GM20431 (cell line): ENCODE measurements at regions not wholly inside any gene's neighbourhood (a gene's known extent, or its start where the extent isn't known, plus 50 kb on each side); places are given as distances from the start of the nearest gene placed in this dataset.
"Not testable (repeated sequence)": the region's sequence is repeated elsewhere in the genome, so short reads cannot be mapped to it uniquely, and the experiment has no call there.

Experiments
- in situ Hi-C: fragments of 300-500 bp; cut with MseI, MboI; formaldehyde crosslinking; loops from one replicate; pipeline ENCODE4 v1.15.0; 2020; ENCODE audit warnings: low sequenced_read_pairs; ENCODE audit not compliant: unreplicated experiment

DNA sequence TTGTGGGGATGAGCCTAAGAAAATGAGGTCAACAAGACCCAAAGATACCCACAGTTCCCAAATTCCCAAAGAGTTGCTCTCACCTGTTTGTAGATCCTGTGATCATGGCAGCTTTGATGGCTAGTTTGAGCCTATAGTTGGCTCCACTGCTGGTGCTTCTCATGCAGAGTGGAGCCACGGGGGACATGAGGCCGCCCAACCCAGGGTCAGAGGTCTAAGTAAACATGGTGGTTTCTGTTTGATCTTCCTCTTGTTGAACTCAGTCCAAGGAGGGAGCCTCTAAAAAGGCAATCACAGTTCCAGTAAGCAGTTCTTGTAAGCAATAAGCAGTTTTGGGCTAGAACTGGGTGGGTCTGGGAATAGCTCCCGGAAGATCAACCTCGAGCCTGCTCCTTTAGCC lies 125.6 kb upstream of the DHRS4 start:
- in situ Hi-C loops, result no loop called here

DNA sequence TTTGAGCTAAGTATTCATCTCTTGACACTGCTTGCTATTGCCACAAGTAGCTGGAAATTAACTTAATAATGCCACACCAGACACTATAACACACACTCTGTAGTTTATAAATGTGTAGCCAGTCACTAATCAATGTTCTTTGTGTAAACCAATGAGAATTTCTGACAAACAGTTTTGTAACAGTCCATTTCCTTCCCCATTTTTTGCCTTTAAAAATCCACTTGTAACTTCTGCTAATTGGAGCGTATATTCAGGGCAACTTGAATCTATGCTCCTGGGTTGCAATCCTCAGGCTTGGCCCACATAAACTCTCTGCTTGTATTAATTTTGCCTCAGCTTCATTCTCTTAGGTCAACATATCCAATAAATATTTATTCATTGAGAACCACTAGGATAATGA lies 125.0 kb upstream of the DHRS4 start:
- in situ Hi-C loops, result no loop called here

DNA sequence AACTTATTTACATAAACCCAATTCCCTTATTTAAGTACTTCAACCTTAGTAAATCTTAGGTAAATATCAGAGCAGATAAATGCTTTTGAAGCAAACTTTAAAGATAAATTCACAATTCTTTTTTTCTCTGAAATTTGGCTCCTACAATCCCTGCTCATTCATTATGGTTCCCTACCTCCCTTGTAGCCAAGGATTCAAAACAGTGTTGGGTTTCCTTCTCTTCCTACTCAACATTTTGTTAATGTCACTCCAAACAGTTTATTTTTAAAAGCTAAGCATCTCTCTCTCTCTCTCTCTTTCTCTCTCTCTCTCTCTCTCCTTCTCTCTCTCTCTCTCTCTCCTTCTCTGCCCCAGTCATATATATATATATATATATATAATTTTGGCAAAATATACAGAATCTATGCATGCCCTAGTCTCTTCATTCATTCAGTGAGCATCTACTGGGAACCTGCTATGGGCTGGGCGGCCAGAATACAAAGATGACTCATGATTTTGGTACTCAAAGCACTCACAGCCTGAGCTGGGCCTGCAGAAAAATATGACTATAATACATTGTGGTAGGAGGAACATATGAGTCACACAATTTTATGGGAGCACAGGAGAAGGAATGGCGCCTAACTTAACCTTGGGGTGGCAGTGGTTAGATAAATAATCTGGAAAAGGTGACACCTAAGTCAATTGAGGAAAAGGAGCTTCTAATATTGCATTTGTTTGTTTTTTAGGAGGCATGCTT lies 123.7 kb upstream of the DHRS4 start:
- in situ Hi-C loops, result no loop called here

DNA sequence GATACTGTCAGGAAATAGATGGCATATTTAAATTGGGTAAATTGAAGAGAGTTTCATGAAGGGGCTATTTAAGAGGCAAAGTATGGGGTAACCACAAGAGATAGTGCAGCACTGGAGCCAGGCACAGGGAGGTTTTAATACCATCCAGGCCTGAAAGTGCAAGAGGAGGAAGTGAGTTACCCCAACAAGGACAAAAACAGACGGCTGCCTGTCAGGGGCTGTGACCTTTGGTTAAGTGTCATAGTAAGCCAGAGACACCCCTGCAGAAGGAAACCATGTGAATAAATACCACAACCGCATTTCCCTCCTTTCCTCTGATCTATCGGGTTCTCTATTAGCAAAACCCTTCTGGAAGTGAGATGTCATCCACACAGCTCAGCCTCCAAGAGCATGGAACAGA lies 122.0 kb upstream of the DHRS4 start:
- in situ Hi-C loops, result no loop called here

DNA sequence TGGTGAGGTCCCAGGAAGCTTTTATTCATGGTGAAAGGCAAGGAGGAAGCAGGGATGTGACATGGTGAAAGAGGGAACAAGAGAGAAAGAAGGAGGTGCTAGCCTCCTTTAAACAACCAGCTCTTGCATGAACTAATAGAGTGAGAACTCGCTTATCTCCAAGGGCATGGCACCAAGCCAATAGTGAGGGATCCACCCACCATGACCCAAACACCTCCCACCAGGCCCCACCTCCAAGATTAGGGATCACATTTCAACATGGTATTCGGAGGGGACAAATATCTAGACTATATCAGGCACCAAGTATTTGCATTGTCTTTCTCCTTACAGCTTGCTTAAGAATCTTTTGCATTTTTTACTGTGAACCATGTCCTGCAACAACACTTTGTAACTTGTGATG lies 91.9 kb upstream of the DHRS4 start:
- in situ Hi-C loops, result no loop called here

DNA sequence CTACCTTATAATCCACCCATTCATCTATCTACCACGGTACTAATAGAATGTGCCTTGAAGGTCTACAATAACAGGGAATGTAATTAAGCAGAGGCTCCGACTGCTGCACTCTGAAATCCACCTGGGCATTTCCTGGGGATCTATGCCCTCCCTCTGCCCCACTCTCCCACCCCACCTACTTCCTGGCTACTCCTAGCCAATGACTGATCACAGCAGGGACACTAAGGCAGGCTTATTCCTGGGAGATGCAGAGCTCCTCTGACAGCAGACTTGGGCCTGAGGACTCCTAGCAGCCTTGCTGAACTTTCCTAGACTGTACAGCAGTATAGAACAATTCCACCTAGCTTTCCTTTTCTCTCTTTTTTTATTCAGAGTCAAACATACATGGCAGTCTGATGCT lies 91.1 kb upstream of the DHRS4 start:
- in situ Hi-C loops, result no loop called here

DNA sequence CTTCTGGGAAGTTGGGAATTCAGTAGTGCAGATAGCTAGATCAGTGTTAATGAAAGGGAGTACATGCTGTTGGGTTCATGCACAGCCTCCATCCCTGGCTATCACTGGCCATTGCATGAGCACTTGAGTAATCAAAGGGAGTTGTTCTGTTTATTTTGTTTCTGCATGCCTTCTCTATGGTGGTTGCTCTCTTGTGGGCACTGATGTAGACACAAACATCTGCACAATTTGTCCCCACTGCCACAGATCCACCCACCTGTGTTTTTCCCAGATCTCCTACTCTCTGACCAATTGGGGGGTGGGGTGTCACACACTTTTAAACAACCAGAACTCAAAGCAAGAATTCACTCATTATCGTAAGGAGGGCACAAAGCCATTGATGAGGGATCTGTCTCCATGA lies 89.7 kb upstream of the DHRS4 start:
- in situ Hi-C loops, result no loop called here

DNA sequence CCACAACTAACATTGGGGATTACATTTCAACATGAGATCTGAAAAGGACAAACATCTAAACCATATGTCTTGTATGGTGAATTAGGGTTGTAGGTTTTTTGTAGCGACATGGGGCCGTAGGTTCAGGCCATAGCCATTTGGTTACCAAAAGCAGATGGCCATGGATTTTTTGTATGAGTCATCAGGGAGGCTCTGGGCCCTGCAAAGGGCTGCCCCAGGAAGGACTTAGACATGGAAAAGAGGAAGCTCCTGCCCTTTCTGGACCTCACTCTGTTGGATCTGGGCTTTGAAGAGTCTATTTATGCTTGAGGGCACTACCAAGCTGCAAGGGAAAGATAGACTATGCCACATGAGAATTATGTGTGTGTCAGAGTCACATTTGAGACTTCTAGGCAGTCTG lies 89.3 kb upstream of the DHRS4 start:
- in situ Hi-C loops, result no loop called here

DNA sequence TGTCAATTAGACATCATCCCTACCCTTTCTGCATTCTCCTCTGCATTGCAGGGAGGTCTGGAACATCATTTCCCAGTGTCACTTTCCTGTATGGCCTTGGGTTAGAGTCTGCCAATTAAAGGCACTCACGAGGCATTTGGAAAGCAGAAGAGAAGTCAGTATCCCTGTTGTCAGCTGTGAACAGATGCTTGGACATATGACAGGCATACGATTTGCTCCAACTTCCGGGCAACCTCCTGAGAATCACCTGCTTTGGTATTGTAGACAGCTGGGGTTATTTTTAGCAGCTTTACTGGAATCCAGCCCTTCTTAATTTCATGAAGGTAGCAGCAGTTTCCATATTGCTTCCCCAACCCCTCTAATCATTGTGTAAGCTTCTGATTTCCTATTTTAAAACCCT lies 88.7 kb upstream of the DHRS4 start:
- in situ Hi-C loops, result no loop called here

DNA sequence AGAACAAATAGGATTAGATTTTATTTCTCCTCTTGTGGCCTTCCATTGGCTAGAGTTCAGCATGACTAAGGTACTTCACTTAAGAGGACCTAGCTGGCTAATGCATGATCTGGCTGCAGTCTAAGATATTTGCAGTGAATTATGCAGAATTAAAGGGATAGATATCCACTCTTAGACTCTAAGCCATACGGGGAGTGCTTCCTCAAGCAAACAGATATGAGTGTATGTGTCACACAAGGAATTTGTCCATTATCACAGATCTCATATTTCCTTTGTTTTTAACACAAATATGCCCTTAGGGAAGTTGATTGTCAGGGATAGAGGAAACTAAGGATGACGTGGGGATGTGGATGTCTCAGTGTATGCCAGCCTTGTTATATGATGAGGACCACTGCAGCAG lies 88.1 kb upstream of the DHRS4 start:
- in situ Hi-C loops, result no loop called here

DNA sequence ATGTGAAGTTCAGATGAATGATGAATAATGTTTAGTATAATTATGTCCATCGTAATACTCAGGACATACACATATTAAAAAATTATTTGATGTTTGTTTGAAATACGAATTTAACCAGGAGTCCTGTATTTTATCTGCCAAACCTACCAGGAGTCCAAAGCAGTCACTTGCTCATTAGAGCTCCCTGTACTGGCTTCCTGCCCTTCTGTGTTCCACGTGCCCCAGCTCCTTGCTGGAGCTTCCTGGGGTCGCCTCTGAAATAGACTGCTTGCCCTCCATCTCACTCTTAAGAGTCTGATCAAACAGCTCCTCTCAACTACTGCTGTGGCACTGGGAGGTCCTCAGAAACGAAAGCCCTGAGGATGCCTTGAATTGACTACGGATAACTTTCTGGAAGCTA lies 87.3 kb upstream of the DHRS4 start:
- in situ Hi-C loops, result no loop called here

DNA sequence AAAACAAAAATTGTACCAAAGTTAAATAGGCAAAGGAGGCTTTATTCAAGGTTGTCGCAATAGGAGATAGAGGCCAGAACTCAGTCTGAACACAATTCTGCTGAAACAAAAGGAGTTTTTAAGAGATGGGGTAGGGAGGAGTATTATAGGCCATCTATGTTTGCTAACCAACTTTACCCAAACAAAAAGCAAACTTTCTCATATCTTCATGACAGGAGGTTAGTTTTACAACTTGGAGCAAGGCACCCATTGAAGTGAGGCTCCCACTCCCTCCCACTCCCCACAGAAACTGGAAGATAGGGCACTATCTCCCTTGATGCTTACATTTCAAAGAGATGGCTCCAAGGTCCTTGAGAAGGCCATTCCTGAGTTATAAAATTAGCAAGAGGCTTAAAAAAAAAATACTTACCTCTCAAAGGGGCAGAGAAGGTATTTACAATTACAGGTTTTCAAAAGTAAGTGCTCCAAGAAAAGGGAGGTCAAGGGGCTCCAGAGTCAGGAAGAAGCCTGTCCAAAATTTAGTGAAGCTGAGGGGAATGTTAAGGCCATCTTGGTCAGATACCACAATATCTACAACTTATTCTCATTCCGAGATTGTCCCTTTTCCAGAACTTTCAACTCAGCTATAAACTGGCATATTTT lies 84.4 kb upstream of the DHRS4 start:
- in situ Hi-C loops, result no loop called here

DNA sequence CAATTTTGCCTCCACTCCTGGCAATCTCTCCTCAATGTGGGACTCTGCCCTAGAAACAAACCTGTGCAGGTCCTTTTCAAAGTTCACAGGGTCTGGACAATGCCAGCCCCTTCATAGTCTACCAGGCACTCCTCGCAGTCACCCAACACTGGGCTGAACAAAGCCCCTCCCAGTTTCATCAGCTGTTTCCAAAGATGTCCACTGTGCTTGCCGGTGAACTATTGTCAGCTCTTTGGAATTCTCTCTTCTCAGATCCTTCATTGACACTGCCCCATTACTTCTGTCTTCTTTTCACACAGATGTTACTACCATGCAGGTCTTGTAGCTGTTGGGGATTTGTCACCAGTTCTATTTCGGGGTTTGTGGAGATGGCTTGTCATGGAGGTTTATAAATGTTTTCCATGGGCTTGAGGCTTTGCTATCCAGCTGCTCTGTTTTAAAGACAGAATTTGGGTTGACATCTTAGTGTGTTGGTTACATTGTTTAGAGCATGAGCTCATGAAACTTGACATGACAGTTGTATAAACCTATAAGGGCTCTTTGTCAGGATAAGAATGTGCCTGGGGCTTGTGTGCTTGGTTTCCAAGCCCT lies 77.3 kb upstream of the DHRS4 start:
- in situ Hi-C loops, result no loop called here

DNA sequence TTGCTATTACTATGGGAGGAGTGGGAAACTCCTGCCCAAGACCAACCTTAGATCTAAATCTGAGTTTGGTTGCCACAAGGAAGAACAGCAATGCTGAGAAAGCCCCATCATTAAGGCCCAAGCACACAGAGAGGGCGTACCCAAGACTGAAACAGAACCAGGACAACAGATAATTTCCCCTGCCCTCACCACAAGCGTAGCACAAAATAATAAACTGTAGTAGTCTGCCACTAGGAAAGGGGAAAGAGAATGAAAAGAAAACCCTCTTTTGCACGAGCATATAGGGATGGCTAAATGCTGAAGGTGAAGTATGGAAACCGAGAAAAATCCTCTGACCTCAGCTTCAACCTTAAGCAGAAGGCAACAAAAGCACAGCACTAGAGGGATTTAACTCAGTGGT lies 76.5 kb upstream of the DHRS4 start:
- in situ Hi-C loops, result no loop called here

DNA sequence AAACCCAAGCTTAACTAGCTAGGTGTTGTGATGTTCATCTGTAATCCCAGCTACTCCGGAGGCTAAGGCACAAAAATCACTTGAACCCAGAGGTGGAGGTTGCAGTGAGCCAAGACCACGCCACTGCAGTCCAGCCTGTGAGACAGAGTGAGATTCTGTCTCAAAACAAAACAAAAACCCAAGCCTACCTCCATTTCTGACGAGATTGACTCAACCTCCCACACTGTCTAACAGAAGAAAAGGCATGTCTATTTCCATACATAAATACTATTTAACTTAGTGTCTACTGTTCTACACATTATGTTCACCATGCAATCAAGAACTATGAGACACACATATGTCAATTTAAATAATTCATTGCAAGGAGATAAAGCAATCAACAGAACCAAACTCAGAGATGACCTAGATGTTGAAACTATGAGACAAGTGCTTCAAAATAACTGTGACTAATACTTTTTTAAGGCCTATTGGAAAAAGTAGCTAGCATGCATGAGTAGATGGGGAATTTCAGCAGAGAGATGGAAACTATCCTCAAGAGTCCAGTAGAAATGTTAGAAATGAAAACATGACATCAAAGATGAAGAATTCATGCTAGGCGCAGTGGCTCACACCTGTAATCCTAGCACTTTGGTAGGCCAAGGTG lies 75.9 kb upstream of the DHRS4 start:
- in situ Hi-C loops, result no loop called here

DNA sequence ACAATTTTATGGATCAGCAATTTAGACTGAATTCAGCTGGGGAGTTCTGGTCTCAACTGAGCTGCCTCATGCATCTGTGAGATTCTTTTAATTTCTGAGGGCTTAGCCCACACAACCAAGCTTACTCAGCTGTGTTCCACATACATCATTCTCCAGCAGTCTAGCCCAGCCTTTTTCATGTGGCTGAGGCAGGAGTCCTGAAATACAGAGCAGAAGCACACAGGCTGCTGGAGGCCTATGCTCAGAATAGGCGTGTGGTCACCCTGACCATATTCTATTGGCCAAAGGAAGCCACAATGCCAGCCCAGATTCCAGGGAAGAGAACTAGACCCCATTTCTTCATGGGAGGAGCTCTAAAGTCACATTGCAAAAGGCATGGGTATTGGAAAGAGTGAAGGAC lies 72.3 kb upstream of the DHRS4 start:
- in situ Hi-C loops, result no loop called here

DNA sequence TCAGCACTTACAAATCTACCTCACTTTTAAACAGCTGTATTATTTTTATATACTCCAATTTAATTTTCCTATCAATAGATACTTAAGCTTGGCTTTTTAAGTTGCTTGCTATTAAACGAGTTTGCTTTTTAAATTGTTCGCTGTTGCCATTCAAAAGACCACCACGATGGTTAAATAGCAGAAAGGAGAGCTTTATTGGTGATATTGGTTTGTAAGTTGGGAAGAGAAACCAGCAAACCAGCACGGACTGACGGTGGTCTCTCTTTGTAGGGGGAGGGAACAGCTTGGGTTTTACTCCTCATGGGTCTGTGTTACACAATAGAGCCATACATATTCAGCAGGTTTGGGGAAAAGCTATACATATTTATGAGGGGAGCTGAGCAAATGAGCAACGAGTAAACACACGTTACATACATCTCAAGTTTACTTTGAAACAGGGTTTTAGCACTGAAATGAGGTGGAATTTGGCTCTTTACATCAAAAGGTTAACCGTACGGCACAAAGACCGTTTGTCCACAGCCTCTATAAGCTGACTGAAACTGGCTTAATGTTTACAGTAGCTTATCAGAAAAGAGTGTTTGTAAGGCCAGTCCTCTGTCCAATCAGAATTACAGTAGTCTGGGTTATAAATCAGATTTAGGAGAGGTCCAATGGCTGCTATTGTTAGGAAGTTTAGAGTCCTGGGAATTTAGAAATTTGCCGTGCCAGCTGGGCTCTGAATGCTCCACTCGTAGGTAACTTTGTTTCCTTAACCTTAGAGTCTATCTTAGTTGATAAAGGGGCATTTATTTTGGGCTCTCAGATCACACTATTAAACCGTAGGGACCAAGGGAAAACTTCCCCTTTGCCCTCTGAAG lies 69.7 kb upstream of the DHRS4 start:
- in situ Hi-C loops, result no loop called here

DNA sequence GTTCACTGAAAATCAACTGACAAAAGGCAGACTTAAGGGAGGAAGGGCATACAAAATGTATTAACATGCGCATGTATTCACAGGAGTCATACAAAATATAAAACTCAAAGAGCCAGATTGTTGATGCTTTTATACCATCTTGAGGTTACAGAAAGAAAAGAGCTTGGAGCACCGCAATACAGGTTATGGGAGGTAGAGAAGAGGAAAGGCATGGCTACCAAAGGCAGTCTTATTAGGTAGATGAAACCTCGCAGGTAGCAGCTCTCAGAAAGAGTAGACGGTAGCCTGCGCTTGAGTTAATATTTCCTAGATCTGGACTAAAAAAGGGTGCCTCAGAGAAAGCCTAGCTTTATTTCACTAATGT lies 69.0 kb upstream of the DHRS4 start:
- in situ Hi-C loops, result no loop called here

DNA sequence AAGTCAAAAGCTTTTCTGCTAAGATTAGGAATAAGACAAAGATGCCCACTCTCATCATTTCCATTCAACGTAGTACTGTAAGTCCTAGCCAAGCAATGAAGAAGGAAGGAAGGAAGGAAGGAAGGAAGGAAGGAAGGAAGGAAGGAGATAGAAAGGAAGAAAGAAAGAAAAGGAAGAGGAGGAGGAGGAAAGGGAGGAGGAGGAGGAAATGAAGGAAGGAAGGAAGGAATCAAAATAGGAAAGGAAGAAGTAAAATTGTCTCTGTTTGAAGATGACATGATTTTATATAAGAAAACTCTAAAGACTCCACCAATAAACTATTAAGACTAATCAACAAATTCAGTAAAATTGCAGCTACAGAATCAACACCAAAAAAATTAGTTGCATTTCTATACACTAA lies 66.0 kb upstream of the DHRS4 start:
- in situ Hi-C loops, result no loop called here

DNA sequence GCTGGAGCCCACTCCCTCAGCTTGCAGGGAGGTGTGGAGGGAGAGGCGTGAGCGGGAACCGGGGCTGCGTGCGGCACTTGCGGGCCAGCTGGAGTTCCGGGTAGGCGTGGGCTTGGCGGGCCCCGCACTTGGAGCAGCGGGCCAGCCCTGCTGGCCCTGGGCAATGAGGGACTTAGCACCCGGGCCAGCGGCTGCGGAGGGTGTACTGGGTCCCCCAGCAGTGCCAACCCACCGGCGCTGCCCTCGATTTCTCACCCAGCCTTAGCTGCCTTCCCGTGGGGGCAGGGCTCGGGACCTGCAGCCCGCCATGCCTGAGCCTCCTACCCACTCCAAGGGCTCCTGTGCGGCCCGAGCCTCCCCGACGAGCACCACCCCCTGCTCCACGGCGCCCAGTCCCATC lies 61.9 kb upstream of the DHRS4 start:
- in situ Hi-C loops, result not testable (repeated sequence)
